Fibroblast of pulmonary artery (primary cell): ENCODE measurements at regions not wholly inside any gene's neighbourhood (a gene's known extent, or its start where the extent isn't known, plus 50 kb on each side); places are given as distances from the start of the nearest gene placed in this dataset.

Experiments
- DNase-seq: peaks from one replicate; pipeline ENCODE4 v3.0.0-alpha.2; 2010; ENCODE audit warnings: low read depth
- H3K4me3 ChIP-seq: replicated peaks from 2 replicates; pipeline ENCODE4 v1.5.1; 2011; ENCODE audit warnings: low read depth, mild to moderate bottlenecking, control low read depth, low read length, moderate library complexity
- TF ChIP-seq, protein P1 (sequence below): IDR thresholded peaks from 2 replicates; pipeline ENCODE4 v1.5.1; 2011; ENCODE audit warnings: mild to moderate bottlenecking, control low read depth, low read length, inconsistent platforms; ENCODE audit errors: missing control alignments

DNA sequence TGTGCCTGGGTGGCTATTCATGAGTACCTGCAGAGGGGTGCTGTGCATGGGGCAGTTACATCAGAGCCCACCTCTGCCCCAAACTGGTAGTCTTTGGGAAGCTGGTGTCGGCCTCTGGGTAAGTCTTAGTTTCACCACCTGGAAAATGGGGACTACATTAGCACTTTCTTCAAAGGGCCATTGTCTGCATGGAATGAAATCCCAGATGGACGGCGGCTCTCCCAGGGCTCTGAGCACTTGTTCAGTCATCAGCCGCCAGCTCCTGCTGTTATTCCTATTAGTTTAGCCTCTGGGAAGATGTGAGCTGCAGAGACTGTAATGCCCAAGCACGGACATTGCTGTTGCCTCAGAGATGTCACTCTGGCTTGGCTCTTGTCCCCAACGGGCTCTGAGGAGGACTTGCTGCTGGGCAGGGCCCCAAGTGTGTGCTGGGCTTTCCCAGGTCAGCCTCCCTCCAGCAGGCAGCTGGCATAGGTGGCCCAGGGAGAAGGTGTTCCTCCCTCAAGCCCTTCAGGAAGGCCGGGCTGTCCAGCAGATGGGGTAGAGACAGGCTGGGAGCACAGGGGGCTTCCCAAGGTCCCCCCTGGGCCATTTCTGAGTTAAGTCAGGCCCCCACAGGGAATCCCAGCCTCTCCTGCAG, 268.3 kb downstream of the TFAP2C start:
- DNase-seq, result no peak
- TF ChIP-seq, protein P1, sequence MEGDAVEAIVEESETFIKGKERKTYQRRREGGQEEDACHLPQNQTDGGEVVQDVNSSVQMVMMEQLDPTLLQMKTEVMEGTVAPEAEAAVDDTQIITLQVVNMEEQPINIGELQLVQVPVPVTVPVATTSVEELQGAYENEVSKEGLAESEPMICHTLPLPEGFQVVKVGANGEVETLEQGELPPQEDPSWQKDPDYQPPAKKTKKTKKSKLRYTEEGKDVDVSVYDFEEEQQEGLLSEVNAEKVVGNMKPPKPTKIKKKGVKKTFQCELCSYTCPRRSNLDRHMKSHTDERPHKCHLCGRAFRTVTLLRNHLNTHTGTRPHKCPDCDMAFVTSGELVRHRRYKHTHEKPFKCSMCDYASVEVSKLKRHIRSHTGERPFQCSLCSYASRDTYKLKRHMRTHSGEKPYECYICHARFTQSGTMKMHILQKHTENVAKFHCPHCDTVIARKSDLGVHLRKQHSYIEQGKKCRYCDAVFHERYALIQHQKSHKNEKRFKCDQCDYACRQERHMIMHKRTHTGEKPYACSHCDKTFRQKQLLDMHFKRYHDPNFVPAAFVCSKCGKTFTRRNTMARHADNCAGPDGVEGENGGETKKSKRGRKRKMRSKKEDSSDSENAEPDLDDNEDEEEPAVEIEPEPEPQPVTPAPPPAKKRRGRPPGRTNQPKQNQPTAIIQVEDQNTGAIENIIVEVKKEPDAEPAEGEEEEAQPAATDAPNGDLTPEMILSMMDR, result no peak
- H3K4me3 ChIP-seq, result no peak overlapping the region

DNA sequence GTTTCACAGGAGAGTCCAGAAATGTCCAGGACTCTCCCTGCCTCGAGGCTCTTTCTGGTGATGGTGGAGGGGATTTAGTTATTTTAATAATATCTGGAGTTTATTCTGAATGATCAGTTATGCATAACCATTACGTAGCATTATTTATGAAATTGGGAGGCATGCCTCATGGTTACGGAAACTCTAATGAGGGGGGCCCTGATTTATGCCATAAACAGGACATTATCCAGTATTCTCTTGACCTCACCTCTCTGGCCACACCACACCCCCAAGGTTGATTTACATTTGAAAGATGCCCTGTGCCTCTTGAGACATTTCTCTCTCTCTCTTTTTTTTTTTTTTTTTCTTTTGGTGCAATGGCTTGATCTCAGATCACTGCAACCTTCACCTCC, 268.8 kb downstream of the TFAP2C start:
- no peak overlapping the region for H3K4me3 ChIP-seq
- no peak for DNase-seq
- TF ChIP-seq, protein P1, result no peak

DNA sequence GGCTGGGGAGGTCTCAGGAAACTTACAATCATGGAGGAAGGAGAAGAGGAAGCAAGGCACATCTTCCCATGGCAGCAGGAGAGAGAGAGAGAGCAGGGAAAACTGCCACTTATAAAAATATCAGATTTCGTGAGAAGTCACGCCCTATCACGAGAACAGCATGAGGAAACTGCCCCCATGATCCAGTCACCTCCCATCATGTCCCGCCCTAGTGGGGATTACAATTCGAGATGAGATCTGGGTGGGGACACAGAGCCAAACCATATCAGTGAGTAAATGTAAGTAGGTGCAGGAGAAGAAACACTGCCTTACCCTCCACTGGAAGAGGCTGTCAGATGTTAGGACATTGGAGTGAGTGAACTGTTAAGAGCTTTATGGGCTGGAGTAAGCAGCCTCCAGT, 270.4 kb downstream of the TFAP2C start:
- no peak for DNase-seq
- no peak overlapping the region for H3K4me3 ChIP-seq
- TF ChIP-seq, protein P1, result no peak

DNA sequence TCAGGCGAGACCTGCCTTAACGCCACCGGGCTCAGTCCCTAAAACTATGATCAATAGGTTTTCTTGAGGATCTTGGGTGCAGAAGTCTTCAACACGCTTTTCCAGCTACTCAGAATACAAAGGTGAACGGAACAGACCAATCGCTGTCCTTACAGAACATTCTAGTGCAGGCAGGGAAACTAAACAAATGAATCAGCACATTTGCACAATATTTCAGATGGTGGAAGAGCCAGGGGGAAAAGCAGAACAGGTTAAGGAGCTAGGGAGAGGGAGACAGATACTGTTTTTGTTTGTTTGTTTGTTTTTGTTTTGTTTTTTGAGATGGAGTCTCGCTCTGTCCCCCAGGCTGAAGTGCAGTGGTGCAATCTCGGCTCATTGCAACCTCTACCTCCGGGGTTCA, 271.1 kb downstream of the TFAP2C start:
- H3K4me3 ChIP-seq, result no peak overlapping the region
- TF ChIP-seq, protein P1, result no peak
- DNase-seq, result no peak

DNA sequence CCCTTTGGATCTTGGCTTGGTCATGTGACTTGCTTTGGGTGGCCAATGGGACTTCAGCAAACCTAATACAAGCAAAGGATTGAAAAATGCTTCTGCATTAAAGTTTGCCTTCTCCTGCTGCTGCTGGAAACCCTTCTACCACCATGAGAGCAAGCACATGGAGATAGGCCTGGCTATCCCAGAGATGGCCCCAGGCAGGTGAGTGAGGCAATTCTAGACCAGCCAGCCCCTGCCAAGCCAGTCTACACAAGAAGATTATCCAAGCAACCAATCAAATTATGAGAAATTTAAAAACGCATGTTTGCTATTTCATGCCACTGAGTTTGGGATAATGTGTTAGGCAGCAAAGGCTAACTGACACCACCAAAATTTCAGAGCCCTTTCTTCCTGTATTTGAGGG, 274.3 kb downstream of the TFAP2C start:
- no peak overlapping the region for H3K4me3 ChIP-seq
- TF ChIP-seq, protein P1, result no peak
- no peak for DNase-seq

DNA sequence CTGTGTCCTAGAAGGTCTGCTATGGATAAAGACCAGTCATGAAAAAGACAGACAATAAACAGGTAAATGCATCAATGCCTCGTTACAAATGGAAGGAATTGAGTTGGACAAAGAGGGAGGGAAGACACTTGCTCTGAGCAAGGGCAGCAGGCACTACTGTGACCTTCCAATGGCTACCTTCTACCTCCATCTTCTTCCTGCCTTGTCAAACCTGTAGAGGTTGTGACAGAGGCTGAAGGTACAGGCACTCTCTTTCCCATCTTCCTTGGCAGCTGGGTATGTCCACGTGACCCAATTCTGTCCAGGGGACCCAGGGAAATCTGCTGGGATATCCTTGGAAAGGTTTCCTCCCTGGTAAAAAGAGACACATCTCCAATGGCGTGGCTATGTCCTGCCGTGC, 274.8 kb downstream of the TFAP2C start:
- no peak overlapping the region for H3K4me3 ChIP-seq
- no peak for DNase-seq
- TF ChIP-seq, protein P1, result no peak
